GM21786 (cell line): ENCODE measurements at regions not wholly inside any gene's neighbourhood (a gene's known extent, or its start where the extent isn't known, plus 50 kb on each side); places are given as distances from the start of the nearest gene placed in this dataset.
"Not testable (repeated sequence)": the region's sequence is repeated elsewhere in the genome, so short reads cannot be mapped to it uniquely, and the experiment has no call there.

Experiments
- ATAC-seq: cut with Tn5 transposase; IDR thresholded peaks from one replicate; pipeline ENCODE4 v1.9.1; 2021; ENCODE audit not compliant: unreplicated experiment

DNA sequence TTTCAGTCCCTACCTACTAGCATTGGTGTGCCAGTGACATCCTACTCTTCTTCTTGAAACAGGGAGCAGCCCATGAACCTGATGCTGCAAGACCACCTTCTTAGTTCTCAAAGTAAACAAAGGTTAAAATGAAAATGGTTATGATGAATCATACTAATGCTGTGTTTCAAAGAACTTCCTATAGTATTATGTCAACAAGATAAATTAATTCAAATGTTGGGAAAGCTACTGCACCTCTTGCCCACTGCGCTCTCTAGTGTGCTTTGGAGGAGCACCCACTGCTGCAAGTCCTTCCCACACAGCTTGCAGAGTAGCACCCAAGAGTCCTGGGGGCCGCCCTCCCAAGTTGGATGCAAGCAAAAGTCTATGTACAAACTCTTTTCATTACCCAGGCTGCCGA lies 81.1 kb downstream of the CD200R1L start:
- no peak for ATAC-seq

DNA sequence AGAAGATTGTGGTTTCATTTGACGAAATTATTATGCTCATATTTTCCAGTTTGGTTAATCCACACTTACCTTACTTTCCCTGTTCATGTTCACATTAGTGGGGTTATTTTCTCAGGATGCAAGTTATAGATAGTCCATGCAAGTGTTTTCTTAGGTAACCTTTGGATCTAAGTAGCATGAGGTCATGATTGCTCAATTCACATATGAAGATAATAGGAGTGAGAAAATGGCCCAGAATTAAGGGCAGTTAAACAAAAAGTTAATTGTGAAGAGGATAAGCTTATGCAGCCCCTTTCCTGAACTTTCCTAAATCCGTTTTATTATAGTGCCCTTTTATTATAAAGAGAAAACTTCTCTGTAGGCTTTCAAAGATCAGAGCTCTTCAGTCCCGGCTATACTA lies 83.4 kb downstream of the CD200R1L start:
- no peak for ATAC-seq

DNA sequence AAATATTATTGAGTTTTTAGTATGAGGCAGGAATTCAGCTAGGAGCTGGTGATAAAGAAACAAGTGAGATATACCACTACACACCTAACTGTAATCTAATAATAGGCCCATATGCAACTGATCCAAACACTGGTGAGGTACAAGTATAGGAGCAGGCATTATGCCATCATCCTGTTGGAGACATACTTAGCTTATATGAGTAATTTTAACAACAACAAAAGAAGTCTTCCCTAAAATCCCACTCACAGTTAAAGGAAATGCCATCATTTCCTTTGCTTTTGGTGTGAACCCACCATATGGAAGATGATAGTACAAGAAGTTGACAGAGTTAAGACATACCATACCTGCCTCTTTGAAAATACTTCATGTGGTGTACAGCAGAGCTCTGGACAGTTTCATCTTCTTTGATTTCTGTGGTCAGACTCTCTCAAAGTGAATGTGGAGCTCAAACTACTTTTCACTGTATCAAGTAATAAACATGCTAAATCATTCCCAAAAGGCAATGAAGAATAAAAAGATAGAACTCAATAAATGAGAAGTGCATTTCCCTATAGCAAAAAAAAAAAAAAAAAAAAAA lies 85.5 kb downstream of the CD200R1L start:
- ATAC-seq, result no peak

DNA sequence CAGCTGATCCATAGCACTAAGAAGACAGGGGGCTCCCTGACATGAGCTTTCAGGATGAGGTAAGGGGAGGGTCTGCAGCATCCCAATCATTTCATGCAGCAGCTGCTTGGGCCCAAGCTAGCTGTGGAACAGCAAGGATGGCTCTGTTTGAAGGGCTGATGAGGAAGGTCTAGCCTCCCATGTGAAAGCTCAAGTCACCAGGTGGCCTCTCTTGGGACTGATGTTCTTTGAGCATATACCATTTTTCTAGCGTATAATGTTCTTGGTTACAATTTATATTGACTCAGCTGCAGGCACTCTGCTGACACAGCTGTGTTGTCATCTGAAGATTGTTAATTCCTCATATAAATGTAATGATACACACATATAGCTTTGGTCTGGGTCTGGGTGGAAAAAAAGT lies 87.0 kb downstream of the CD200R1L start:
- ATAC-seq, result no peak

DNA sequence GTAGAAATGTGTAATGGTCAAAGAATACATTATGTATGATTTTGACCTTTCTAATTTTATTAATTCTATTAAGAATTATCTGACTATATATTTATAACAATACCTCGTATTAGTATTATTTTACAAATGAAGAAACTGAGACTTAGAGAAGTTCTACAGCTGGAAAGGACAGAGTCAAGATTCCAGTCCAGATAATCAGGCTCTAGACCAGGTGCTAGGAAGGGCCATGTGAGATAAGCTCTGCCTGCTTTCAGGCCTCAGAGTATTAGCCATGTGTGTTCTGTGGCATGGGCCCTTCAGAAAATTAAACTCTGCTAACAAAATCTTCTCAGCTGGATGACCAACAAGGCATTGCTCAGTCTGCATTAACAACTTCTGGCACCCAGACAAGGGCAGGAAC lies 87.5 kb downstream of the CD200R1L start:
- ATAC-seq, result no peak

DNA sequence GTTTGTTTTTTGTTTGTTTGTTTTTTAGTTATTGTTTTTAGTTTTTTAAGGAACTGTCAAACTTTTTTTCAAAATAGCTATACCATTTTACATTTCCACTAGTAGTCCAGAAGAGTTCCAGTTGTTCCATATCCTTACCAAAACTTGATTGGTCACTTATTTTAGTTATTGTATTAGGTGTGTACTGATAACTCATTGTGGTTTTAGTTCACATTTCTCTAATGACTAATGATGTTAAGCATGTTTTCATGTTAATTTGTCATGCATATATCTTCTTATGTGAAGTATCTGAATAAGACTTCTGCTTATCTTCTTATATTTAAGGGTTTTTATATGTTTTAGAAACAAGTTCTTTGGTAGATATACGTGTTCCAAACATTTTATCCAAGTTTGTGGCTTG lies 89.5 kb downstream of the CD200R1L start:
- no peak for ATAC-seq

DNA sequence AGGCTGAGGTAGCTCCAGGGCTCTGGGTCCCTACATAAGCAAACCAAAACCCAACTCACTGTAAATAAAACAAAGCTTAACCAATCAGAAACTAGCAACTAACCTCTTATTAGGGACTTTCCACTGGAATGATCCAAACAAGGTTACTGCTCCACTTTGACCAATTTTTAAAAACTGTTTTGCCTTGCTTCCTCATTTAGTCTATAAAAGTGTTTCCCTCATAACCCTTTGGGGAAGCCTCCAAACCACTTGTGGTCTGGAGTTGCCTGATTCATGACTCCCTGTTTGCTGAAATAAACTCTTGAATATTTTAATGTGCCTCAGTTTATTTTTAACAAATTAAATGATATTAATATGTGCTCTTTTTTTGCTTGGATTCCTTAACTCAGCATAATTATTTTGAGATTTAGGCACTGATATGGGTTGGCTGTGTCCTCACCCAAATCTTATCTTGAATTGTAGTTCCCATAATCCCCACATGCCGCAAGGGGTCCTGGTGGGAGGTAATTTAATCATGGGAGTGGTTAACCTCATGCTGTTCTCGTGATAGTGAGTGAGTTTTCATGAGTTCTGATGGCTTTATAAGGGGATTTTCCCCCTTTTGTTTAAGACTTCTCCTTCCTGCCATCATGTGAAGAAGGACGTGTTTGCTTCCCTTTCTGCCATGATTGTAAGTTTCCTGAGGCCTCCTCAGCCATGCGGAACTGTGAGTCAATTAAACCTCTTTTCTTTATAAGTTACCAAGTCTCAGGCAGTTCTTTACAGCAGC lies 90.6 kb downstream of the CD200R1L start:
- ATAC-seq, result no peak

DNA sequence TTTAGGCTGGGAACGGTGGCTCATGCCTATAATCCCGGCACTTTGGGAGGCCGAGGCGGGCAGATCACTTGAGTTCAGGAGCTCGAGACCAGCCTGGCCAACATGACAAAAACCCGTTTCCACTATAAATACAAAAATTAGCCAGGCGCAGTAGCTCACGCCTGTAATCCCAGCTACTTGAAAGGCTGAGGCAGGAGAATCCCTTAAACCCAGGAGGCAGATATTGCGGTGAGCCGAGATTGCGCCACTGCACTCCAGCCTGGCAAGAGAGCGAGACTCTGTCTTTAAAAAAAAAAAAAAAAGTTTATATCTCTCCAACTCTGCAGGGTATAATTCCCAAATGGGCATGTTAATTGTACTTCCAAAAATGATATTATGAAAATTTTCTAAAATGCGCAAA lies 91.6 kb downstream of the CD200R1L start:
- not testable (repeated sequence) for ATAC-seq

DNA sequence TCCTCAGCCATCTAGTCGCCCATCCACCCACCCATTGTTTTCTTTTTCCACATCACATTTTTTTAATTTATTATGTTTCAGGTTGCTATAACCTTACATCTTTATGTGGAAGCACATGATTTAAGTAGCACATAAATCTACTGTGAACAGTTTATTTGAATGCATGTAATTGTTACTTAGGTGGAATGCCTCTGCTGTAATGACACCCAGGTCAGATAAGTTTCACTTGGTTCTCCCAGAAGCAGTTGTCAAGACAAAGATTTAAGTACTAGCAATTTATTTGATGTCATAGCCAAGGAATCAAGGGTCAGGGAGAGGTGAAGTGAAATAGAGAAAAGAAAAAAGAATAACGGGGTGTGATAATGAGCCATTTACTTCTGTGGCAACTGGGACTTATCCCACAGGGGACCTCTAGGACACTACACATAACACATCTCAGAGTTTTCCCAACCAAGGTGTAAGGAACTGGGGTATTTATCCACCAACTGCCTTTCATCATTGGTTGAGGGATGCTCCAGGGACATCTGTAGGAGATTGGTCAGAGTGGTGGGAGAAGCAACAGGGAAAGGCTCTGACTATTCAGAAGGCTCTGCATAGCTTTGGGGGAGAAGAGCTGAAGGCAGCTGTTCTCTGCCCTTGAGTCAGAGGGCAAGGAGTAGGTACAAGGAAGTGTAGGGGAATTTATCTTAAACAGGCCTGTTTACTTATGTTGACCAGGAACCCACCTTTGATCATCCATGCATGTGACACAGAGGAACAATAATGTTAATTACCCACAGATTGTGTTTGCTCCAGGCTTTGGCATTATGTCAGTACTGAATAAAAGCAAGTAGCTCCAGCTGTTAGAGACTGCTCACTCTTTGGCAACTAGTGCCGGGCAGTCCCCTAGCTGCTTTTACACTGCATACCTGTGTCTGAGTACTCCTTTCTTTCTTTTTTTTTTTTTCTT lies 94.8 kb downstream of the CD200R1L start:
- no peak for ATAC-seq

DNA sequence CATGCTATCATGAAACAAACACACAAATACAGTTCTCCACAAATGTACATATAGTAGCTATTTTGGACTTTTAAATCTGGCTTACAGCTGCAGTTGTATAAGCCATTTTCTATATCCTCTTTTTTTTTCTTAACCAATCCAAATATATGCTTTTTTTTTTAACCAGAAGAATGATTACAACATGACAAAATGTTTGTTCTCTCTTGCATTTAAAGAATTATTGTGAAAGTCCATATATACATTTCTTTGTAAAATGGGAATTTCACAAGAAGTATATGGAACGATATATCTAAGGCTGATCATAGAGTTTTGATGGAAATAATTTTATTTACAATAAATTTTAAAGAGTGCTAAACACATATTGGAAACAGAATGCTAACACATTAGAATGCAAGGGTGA lies 95.6 kb downstream of the CD200R1L start:
- no peak for ATAC-seq

DNA sequence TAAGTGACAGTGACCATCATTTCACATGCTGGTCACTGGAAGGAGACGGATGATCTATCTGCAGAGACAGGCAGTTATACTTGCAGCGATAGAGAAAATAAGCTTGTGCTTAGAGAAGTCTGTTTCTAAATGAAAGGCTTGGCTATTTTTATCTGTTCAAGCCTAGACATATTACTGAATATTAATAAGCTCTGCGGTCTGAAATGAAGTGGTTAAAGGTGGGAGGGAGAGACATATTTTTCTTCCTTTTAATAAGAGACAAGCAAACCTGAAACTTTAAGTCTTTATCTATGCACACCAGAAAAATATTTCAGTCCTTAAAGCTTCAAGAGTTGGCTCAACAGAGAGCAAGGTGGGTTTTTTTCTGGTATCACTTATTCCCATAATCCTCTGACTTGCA lies 99.0 kb downstream of the CD200R1L start:
- ATAC-seq, result no peak

DNA sequence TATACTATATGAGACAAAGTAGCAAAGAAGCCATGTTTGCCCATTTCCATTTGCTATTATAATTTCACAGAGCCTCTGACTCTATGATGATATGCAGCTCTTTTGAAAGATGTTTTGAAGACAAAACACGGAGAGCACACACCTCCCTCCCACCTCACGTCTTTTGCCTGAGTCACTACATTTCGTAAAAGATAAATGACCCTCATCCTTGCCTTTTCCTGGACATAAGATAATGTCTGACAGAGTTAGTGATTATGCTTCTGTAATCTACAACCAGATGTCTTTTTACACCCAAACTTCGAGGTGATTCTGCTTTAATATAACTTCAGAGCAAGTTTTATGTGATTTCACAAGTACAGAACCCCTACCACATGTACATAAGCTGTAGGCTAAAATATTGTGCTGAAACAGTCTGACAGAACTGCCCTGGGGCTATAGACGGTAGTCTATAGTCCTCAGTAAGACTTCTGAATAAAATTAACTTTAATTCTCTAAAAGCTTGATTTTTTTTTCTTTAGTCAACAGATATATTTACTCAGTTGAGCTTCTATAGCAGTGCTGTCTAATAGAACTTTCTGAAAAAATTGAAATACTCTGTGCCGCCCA lies 99.9 kb downstream of the CD200R1L start:
- ATAC-seq, result no peak

DNA sequence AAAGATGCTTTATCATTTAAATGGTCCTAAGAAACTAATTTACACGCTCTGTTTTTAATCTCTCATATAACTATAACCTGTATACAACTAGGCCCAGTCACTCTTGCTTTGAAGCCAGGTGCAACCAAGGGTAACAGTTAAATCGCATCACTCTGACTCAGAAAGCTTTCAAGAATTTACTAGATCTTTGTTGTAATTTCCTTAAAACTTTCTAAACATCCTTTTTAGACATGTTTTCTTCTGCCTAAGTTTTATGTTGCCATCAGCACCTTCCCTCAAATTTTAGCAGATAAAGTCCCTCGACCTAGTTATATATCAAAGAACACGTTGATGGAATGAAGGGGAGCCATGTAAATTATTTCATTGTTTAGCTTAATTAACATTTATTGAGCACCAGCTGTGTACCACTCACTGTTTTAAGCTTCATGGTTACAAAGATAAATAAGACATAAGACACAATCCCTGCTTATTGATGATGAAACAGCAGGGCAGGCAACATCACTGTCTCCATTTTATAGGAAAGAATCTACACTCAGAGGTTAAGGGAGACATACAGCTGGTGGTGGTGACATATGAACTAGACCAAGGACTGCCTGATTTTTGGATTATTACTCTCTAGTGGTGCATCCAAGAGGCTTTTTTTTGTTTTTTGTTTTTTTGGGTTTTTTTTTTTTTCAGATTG lies 101.0 kb downstream of the CD200R1L start:
- no peak for ATAC-seq

DNA sequence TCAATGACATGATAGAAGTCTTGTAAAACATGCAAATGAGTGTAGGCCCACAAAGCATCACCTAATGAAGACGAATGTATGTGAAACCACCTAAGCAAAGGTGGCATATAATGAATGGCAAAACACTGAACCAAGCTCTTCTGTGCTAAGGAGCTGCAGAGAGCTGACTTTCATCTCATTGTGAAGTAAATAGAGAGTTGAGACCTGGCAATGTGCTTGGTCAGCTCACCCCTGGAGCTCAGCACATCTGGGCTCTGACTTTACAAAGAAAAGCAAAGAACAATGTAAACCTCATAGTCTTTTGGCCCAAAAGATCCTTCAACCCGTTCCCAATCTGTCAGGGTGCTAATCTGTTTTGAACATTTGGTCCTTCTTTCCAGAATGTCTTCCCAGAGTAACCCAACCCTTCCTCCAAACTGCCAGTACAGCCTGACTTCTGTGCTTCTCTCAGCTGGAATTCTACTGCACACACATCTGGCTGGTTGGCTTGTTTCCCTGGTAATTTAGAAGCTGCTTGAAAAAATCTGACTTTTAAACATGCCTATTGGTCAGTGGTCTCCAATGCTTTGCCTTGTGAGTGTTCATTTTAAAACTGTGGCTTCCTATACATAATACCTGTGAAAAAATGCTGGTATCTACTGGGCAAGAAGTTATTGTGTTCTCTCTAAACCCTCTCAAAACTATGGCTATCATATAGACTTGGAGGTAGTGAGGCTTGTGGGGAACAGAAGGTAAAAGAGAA lies 101.7 kb downstream of the CD200R1L start:
- no peak for ATAC-seq

DNA sequence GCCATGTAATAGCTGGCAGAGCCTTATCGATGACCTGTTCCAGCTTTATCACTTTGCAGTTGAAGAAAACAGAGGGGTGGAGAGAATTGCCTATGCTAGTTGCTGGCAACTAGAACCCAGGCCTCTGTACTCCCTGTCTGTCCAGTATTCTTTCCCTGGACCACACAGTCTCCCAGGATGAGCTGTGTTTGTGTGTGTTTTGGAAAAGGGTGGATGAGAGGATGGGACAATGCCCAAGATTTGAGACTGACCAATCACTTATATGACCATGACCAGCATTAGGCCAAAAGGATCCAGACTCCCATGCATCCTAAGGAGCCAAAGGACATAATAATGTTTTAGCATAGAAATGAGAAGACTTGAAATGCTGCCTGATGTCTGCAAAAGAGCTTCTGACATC lies 102.6 kb downstream of the CD200R1L start:
- no peak for ATAC-seq

DNA sequence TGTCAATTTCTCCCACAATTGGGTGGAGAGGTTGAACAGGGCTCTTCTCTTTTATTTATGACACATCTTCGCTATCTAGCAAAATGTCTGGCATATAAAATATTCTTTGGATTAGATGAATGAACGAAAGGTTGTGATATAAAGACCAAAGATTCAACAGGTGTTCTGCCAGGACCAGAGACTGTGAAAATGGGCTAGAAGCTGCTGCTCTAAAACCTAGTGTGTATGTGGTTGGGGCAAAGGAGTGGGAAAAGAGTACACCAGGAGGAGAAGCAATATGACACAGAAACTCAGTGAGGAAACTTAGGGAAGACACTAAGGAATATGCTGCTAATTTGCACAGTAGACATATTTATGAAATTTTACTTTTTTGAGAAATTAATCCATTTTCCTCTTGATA lies 102.0 kb upstream of the CCDC80 start:
- ATAC-seq, result no peak

DNA sequence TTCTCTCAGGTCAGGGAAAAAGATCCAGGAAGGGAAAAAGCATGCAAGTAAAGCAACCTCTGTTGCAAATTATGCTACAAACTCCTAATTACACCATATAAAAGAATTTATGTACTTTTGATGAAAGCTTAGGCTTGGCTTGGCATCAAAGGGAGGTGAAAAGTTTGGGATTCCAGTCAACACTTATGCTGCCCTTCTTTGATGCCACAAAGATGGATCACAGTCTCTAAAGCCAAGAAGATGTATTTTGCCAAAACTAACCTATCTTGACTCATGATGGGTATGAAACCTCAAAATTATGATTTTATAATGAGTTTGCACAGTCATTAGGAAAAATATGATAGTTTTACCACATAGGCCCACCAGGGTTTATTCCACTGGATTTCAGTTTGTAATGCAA lies 101.0 kb upstream of the CCDC80 start:
- no peak for ATAC-seq

DNA sequence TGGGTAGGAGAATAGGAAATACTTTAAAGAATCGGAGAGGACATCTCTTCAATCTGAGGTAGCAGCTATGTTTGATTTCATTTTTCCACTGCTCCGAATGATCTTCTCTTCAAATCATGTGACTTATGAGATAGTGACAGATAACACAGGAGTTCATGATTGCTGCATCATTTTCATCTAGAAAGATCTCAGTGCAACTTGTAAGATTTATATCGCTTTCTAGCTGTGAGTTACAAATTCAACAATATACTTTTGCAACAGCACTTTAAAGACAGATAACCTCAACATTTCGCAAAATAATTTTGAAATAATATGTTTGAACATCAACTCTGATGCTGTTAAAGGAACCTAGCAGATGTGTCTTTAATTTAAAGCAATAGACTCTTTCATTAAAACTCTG lies 99.9 kb upstream of the CCDC80 start:
- ATAC-seq, result no peak

DNA sequence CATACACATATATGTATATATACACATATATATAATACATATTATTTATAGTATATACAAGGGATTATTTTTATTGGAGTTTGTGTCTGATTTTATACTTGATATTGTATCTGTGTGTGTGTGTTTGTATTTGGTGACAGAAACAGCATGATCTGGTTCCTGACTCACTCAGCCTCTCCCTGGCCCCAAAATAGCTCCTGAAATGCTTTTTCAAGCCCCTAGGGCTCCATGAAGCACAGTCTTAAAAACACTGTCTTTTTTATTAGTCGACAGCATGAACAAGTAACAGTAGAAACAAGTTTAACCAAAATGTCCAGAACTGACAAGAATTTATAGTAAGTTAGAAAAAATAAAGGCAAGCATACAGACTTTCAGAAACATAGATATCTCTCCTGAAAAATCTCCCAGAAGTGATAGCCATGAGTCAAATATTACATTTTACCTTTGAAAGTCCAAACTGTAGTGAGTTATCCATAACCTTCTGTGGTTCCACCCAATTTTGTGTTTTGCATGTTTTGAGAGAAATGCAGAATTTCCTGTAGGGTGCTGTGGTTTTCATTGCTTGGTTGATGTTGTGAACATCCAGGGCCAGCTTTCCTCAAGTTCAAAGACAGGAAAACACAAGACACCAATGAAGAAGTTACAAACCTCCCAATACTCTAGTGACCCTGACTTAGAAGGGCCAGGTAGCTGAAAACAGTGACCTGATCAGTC lies 98.5 kb upstream of the CCDC80 start:
- no peak for ATAC-seq

DNA sequence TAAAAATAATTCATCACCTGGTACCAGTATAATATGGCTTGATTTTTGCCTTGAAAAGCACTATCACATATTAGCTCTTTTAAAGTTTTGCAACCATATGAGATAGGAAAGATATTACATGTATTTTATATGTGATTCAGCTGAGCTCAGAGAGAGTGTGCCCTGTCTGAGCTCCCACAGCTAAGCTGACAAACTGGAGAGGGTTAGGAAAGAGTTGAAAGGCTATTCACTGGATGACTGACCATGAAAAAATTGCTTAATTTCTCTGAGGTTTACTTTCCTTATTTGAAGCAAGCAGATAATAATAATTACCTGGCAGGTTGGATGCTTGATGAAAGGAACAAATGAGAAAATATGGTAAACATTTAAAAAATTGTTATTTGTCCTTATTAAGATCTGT lies 97.4 kb upstream of the CCDC80 start:
- no peak for ATAC-seq
